ENCODE measurements at regions not wholly inside any gene's neighbourhood (a gene's known extent, or its start where the extent isn't known, plus 50 kb on each side); places are given as distances from the start of the nearest gene placed in this dataset.
"Not testable (repeated sequence)": the region's sequence is repeated elsewhere in the genome, so short reads cannot be mapped to it uniquely, and the experiment has no call there.

DNA sequence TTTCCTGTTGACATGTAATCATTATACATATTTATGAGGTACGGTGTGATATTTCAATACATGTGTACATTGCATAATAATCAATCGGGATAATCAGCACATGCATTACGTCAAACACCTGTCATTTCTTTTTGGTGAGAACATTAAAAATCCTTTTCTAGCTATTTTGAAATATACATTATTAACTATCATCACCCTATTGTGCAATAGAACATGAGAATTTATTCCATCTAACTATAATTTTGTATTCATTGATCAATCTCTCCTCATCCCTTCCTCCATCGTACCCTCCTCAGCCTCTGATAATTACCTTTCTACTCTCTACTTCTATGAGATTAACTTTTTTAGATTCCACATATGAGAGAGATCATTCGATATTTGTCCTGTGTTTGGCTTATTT, 170.9 kb upstream of the GHR start:
- Histone ChIP-seq H3K27me3 (ENCODE audit: control insufficient read depth in 4 of 4, insufficient read depth in 4 of 4, low read length in 3 of 4) (no peaks in the 10 kb centered on the region), H3K36me3 (ENCODE audit: control insufficient read depth in 4 of 4, insufficient read depth in 3 of 4, low read depth in 1 of 4, low read length in 3 of 4) (no peaks in the 10 kb centered on the region), H3K4me1 (ENCODE audit: control insufficient read depth in 4 of 4, insufficient read depth in 4 of 4, low read length in 3 of 4) (no peaks in the 10 kb centered on the region), H3K4me3 (ENCODE audit: low read depth in 1 of 3, low read length in 3 of 3) (no peak overlapping the region), H3K9me3 (ENCODE audit: control insufficient read depth in 4 of 4, low read length in 3 of 4) (no peaks in the 10 kb centered on the region), H3K27ac (ENCODE audit: low read depth in 1 of 2, low read length in 2 of 2) (no peak overlapping the region), H3K9ac (ENCODE audit: low read depth in 1 of 2, low read length in 2 of 2) (no peak overlapping the region)
- 90% methylated on average over 5 of the region's 5 CpGs for WGBS
- no peak for DNase-seq (ENCODE audit: low spot score)
- no peak for TF ChIP-seq RXRA (IDR thresholded peaks at IDR 0.05)
- TF ChIP-seq, protein P1, sequence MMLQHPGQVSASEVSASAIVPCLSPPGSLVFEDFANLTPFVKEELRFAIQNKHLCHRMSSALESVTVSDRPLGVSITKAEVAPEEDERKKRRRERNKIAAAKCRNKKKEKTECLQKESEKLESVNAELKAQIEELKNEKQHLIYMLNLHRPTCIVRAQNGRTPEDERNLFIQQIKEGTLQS (IDR thresholded peaks at IDR 0.05) = no peak
- TF ChIP-seq JUND (IDR thresholded peaks at IDR 0.05) = no peak
- TF ChIP-seq HNF4G (IDR thresholded peaks at IDR 0.05) = no peak
- no peak for TF ChIP-seq NR2F2 (IDR thresholded peaks at IDR 0.05)
- TF ChIP-seq, protein P2, sequence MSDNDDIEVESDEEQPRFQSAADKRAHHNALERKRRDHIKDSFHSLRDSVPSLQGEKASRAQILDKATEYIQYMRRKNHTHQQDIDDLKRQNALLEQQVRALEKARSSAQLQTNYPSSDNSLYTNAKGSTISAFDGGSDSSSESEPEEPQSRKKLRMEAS (IDR thresholded peaks at IDR 0.05) = no peak
- TF ChIP-seq, protein P3, sequence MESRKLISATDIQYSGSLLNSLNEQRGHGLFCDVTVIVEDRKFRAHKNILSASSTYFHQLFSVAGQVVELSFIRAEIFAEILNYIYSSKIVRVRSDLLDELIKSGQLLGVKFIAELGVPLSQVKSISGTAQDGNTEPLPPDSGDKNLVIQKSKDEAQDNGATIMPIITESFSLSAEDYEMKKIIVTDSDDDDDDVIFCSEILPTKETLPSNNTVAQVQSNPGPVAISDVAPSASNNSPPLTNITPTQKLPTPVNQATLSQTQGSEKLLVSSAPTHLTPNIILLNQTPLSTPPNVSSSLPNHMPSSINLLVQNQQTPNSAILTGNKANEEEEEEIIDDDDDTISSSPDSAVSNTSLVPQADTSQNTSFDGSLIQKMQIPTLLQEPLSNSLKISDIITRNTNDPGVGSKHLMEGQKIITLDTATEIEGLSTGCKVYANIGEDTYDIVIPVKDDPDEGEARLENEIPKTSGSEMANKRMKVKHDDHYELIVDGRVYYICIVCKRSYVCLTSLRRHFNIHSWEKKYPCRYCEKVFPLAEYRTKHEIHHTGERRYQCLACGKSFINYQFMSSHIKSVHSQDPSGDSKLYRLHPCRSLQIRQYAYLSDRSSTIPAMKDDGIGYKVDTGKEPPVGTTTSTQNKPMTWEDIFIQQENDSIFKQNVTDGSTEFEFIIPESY (IDR thresholded peaks at IDR 0.05) = no peak
- TF ChIP-seq FOXA1 (IDR thresholded peaks at IDR 0.05) = no peak

DNA sequence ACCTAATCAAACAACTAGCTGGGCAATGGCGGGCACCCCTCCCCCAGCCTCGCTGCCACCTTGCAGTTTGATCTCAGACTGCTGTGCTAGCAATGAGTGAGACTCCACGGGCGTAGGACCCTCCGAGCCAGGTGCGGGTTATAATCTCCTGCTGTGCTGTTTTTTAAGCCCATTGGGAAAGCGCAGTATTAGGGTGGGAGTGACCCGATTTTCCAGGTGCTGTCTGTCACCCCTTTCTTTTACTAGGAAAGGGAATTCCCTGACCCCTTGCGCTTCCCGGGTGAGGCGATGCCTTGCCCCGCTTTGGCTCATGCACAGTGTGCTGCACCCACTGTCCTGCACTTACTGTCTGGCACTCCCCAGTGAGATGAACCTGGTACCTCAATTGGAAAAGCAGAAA, 163.3 kb upstream of the GHR start:
- H3K36me3 ChIP-seq (ENCODE audit: control insufficient read depth in 4 of 4, insufficient read depth in 3 of 4, low read depth in 1 of 4, low read length in 3 of 4); H3K27ac ChIP-seq (ENCODE audit: low read depth in 1 of 2, low read length in 2 of 2); H3K4me3 ChIP-seq (ENCODE audit: low read depth in 1 of 3, low read length in 3 of 3); H3K9ac ChIP-seq (ENCODE audit: low read depth in 1 of 2, low read length in 2 of 2); H3K4me1 ChIP-seq (ENCODE audit: control insufficient read depth in 4 of 4, insufficient read depth in 4 of 4, low read length in 3 of 4); DNase-seq (ENCODE audit: low spot score); H3K27me3 ChIP-seq (ENCODE audit: control insufficient read depth in 4 of 4, insufficient read depth in 4 of 4, low read length in 3 of 4); H3K9me3 ChIP-seq (ENCODE audit: control insufficient read depth in 4 of 4, low read length in 3 of 4): not testable (repeated sequence)
- WGBS = 89% methylated on average over 12 of the region's 12 CpGs

DNA sequence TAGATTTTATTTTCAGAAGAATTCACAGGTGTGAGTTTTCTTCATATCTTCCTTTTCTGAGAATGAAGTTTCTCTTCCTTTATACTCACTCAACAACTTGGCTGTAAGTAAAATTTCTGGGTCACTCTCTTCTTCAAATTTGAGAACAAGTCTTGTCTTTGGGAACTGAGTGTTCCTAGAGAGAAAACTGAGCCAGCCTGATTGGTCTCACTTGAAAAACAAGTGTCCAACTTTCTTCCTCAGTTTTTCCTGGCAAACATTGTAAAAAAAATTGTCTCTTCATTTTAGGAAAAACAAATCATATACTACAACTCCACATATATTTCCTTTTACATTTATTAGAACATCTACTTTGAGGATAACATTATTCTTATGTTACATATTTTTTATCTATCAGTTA, 156.1 kb upstream of the GHR start:
- TF ChIP-seq, protein P4, sequence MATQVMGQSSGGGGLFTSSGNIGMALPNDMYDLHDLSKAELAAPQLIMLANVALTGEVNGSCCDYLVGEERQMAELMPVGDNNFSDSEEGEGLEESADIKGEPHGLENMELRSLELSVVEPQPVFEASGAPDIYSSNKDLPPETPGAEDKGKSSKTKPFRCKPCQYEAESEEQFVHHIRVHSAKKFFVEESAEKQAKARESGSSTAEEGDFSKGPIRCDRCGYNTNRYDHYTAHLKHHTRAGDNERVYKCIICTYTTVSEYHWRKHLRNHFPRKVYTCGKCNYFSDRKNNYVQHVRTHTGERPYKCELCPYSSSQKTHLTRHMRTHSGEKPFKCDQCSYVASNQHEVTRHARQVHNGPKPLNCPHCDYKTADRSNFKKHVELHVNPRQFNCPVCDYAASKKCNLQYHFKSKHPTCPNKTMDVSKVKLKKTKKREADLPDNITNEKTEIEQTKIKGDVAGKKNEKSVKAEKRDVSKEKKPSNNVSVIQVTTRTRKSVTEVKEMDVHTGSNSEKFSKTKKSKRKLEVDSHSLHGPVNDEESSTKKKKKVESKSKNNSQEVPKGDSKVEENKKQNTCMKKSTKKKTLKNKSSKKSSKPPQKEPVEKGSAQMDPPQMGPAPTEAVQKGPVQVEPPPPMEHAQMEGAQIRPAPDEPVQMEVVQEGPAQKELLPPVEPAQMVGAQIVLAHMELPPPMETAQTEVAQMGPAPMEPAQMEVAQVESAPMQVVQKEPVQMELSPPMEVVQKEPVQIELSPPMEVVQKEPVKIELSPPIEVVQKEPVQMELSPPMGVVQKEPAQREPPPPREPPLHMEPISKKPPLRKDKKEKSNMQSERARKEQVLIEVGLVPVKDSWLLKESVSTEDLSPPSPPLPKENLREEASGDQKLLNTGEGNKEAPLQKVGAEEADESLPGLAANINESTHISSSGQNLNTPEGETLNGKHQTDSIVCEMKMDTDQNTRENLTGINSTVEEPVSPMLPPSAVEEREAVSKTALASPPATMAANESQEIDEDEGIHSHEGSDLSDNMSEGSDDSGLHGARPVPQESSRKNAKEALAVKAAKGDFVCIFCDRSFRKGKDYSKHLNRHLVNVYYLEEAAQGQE (IDR thresholded peaks at IDR 0.05) = no peak
- no peak for TF ChIP-seq GABPA (IDR thresholded peaks at IDR 0.05 in 1 of 2, conservative IDR thresholded peaks at IDR 0.05 in 1 of 2)
- TF ChIP-seq, protein P2 (IDR thresholded peaks at IDR 0.05) = no peak
- TF ChIP-seq YY1 (IDR thresholded peaks at IDR 0.05) = no peak
- TF ChIP-seq FOXA2 (IDR thresholded peaks at IDR 0.05) = no peak
- TF ChIP-seq RXRA (IDR thresholded peaks at IDR 0.05) = no peak
- TF ChIP-seq FOXA1 (IDR thresholded peaks at IDR 0.05) = no peak
- TF ChIP-seq TAF1 (conservative IDR thresholded peaks at IDR 0.05) = no peak
- no peak for TF ChIP-seq RAD21 (IDR thresholded peaks at IDR 0.05)
- TF ChIP-seq HNF4G (IDR thresholded peaks at IDR 0.05) = no peak
- TF ChIP-seq, protein P3 (IDR thresholded peaks at IDR 0.05) = no peak
- Histone ChIP-seq H3K9ac (ENCODE audit: low read depth in 1 of 2, low read length in 2 of 2) (no peak overlapping the region), H3K36me3 (ENCODE audit: control insufficient read depth in 4 of 4, insufficient read depth in 3 of 4, low read depth in 1 of 4, low read length in 3 of 4) (no peaks in the 10 kb centered on the region), H3K9me3 (ENCODE audit: control insufficient read depth in 4 of 4, low read length in 3 of 4) (no peaks in the 10 kb centered on the region), H3K27ac (ENCODE audit: low read depth in 1 of 2, low read length in 2 of 2) (no peak overlapping the region), H3K4me1 (ENCODE audit: control insufficient read depth in 4 of 4, insufficient read depth in 4 of 4, low read length in 3 of 4) (no peaks in the 10 kb centered on the region), H3K27me3 (ENCODE audit: control insufficient read depth in 4 of 4, insufficient read depth in 4 of 4, low read length in 3 of 4) (no peaks in the 10 kb centered on the region), H3K4me3 (ENCODE audit: low read depth in 1 of 3, low read length in 3 of 3) (no peak overlapping the region)
- no peak for DNase-seq (ENCODE audit: low spot score)

DNA sequence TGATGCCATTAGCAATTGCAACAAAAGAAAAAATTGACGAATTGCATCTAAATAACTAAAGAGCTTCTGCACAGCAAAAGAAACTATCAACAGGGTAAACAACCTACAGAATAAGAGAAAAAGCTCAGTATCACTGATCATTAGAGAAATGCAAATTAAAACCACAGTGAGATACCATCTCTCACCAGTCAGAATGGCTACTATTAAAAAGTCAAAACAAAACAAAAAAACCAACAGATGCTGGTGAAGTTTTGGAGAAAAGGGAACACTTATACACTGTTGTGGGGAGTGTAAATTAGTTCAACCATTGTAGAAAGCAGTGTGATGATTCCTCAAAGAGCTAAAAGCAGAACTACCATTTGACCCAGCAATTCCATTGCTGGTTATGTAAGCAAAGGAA, 155.1 kb upstream of the GHR start:
- H3K4me1 ChIP-seq (ENCODE audit: control insufficient read depth in 4 of 4, insufficient read depth in 4 of 4, low read length in 3 of 4); H3K9ac ChIP-seq (ENCODE audit: low read depth in 1 of 2, low read length in 2 of 2); H3K27ac ChIP-seq (ENCODE audit: low read depth in 1 of 2, low read length in 2 of 2); H3K27me3 ChIP-seq (ENCODE audit: control insufficient read depth in 4 of 4, insufficient read depth in 4 of 4, low read length in 3 of 4); H3K36me3 ChIP-seq (ENCODE audit: control insufficient read depth in 4 of 4, insufficient read depth in 3 of 4, low read depth in 1 of 4, low read length in 3 of 4); DNase-seq (ENCODE audit: low spot score); H3K9me3 ChIP-seq (ENCODE audit: control insufficient read depth in 4 of 4, low read length in 3 of 4); H3K4me3 ChIP-seq (ENCODE audit: low read depth in 1 of 3, low read length in 3 of 3): not testable (repeated sequence)
- 83% methylated on average over 1 of the region's 1 CpG for WGBS

Data from liver (tissue), 7 donors.